ENCODE measurements at regions not wholly inside any gene's neighbourhood (a gene's known extent, or its start where the extent isn't known, plus 50 kb on each side); places are given as distances from the start of the nearest gene placed in this dataset.

- Mint-ChIP-seq H3K27me3 (no peaks in the 10 kb centered on the region), H3K4me1 (no peaks in the 10 kb centered on the region), H3K27ac (no peak overlapping the region), H3K9me3 (no peaks in the 10 kb centered on the region), H3K4me3 (no peak overlapping the region), H3K36me3 (ENCODE audit: low read depth) (no peaks in the 10 kb centered on the region)
- ChIA-PET POLR2A (no interaction called here), CTCF (no interaction called here)
- no peak for DNase-seq
Observed at GRCh38 chr2:128452536-128453530, 134.2 kb upstream of the HS6ST1 start.

GRCh38 chr2:128454980-128455720 is 136.5 kb upstream of the HS6ST1 start:
- no peak for DNase-seq
- ChIA-PET CTCF (no interaction called here), POLR2A (no interaction called here)
- H3K36me3 Mint-ChIP-seq (ENCODE audit: low read depth): no peaks in the 10 kb centered on the region
- H3K27ac Mint-ChIP-seq: no peak overlapping the region
- peaks cover 2% of the 10 kb centered on the region for H3K9me3 Mint-ChIP-seq
- no peaks in the 10 kb centered on the region for H3K27me3 Mint-ChIP-seq
- H3K4me3 Mint-ChIP-seq: no peak overlapping the region
- H3K4me1 Mint-ChIP-seq: no peaks in the 10 kb centered on the region

GRCh38 chr2:128455721-128456050 is 137.0 kb upstream of the HS6ST1 start:
- H3K9me3 Mint-ChIP-seq: peaks cover 2% of the 10 kb centered on the region
- ChIA-PET POLR2A (no interaction called here), CTCF (no interaction called here)
- no peaks in the 10 kb centered on the region for H3K4me1 Mint-ChIP-seq
- no peak overlapping the region for H3K27ac Mint-ChIP-seq
- H3K4me3 Mint-ChIP-seq: no peak overlapping the region
- H3K27me3 Mint-ChIP-seq: peaks cover 1% of the 10 kb centered on the region
- no peak for DNase-seq
- H3K36me3 Mint-ChIP-seq (ENCODE audit: low read depth): no peaks in the 10 kb centered on the region

- Mint-ChIP-seq H3K9me3 (peaks cover 2% of the 10 kb centered on the region), H3K4me1 (no peaks in the 10 kb centered on the region), H3K27ac (no peak overlapping the region), H3K27me3 (peaks cover 1% of the 10 kb centered on the region), H3K4me3 (no peak overlapping the region), H3K36me3 (ENCODE audit: low read depth) (no peaks in the 10 kb centered on the region)
- CTCF ChIA-PET: interaction anchor here (0.7 kb wide), 1 partner anchor 231 kb away, joined by 3 read pairs; no protein-coding TSS in a partner anchor
- DNase-seq: no peak
- POLR2A ChIA-PET: no interaction called here
Observed at GRCh38 chr2:128456281-128456680, 137.6 kb upstream of the HS6ST1 start.

- Mint-ChIP-seq H3K36me3 (ENCODE audit: low read depth) (no peaks in the 10 kb centered on the region), H3K27ac (no peak overlapping the region), H3K4me3 (no peak overlapping the region), H3K27me3 (peaks cover 1% of the 10 kb centered on the region), H3K4me1 (no peaks in the 10 kb centered on the region), H3K9me3 (peaks cover 2% of the 10 kb centered on the region)
- ChIA-PET CTCF (interaction anchor here (0.7 kb wide), 1 partner anchor 230 kb away, joined by 3 read pairs; no protein-coding TSS in a partner anchor), POLR2A (no interaction called here)
- no peak for DNase-seq
Observed at GRCh38 chr2:128457006-128457604, 138.4 kb upstream of the HS6ST1 start.

- ChIA-PET CTCF (no interaction called here), POLR2A (no interaction called here)
- H3K27me3 Mint-ChIP-seq: peaks cover 1% of the 10 kb centered on the region
- H3K36me3 Mint-ChIP-seq (ENCODE audit: low read depth): no peaks in the 10 kb centered on the region
- peaks cover 2% of the 10 kb centered on the region for H3K9me3 Mint-ChIP-seq
- DNase-seq: no peak
- H3K27ac Mint-ChIP-seq: no peak overlapping the region
- H3K4me1 Mint-ChIP-seq: no peaks in the 10 kb centered on the region
- H3K4me3 Mint-ChIP-seq: no peak overlapping the region
Observed at GRCh38 chr2:128457716-128458115, 139.0 kb upstream of the HS6ST1 start.

GRCh38 chr2:128458505-128458904 is 139.8 kb upstream of the HS6ST1 start:
- DNase-seq: no peak
- Mint-ChIP-seq H3K36me3 (ENCODE audit: low read depth) (no peaks in the 10 kb centered on the region), H3K4me3 (no peak overlapping the region), H3K27ac (no peak overlapping the region), H3K27me3 (peaks cover 3% of the 10 kb centered on the region), H3K9me3 (peaks cover 2% of the 10 kb centered on the region), H3K4me1 (no peaks in the 10 kb centered on the region)
- ChIA-PET POLR2A (no interaction called here), CTCF (no interaction called here)

GRCh38 chr2:128464456-128464855 is 145.8 kb upstream of the HS6ST1 start:
- no peaks in the 10 kb centered on the region for H3K4me1 Mint-ChIP-seq
- POLR2A ChIA-PET: no interaction called here
- H3K27ac Mint-ChIP-seq: no peak overlapping the region
- peaks cover 3% of the 10 kb centered on the region for H3K27me3 Mint-ChIP-seq
- DNase-seq: no peak
- H3K36me3 Mint-ChIP-seq (ENCODE audit: low read depth): peaks cover 5% of the 10 kb centered on the region
- H3K4me3 Mint-ChIP-seq: no peak overlapping the region
- H3K9me3 Mint-ChIP-seq: peaks cover 14% of the 10 kb centered on the region
- CTCF ChIA-PET: no interaction called here

- no peak for DNase-seq
- Mint-ChIP-seq H3K9me3 (peaks cover 24% of the 10 kb centered on the region), H3K27ac (no peak overlapping the region), H3K36me3 (ENCODE audit: low read depth) (peaks cover 6% of the 10 kb centered on the region), H3K4me3 (no peak overlapping the region), H3K4me1 (no peaks in the 10 kb centered on the region), H3K27me3 (peaks cover 2% of the 10 kb centered on the region)
- CTCF ChIA-PET: no interaction called here
- POLR2A ChIA-PET: no interaction called here
Observed at GRCh38 chr2:128465246-128466170, 146.8 kb upstream of the HS6ST1 start.

GRCh38 chr2:128466376-128466775 is 147.7 kb upstream of the HS6ST1 start:
- Mint-ChIP-seq H3K9me3 (peaks cover 27% of the 10 kb centered on the region), H3K4me1 (no peaks in the 10 kb centered on the region), H3K27me3 (peaks cover 2% of the 10 kb centered on the region), H3K27ac (no peak overlapping the region), H3K36me3 (ENCODE audit: low read depth) (peaks cover 9% of the 10 kb centered on the region), H3K4me3 (no peak overlapping the region)
- CTCF ChIA-PET: no interaction called here
- no peak for DNase-seq
- POLR2A ChIA-PET: no interaction called here

GRCh38 chr2:128466776-128467175 is 148.1 kb upstream of the HS6ST1 start:
- CTCF ChIA-PET: no interaction called here
- Mint-ChIP-seq H3K27ac (no peak overlapping the region), H3K27me3 (peaks cover 2% of the 10 kb centered on the region), H3K9me3 (peaks cover 27% of the 10 kb centered on the region), H3K36me3 (ENCODE audit: low read depth) (peaks cover 9% of the 10 kb centered on the region), H3K4me3 (no peak overlapping the region), H3K4me1 (no peaks in the 10 kb centered on the region)
- POLR2A ChIA-PET: no interaction called here
- no peak for DNase-seq

GRCh38 chr2:128467321-128467969 is 148.8 kb upstream of the HS6ST1 start:
- POLR2A ChIA-PET: no interaction called here
- no peaks in the 10 kb centered on the region for H3K4me1 Mint-ChIP-seq
- H3K36me3 Mint-ChIP-seq (ENCODE audit: low read depth): peaks cover 11% of the 10 kb centered on the region
- H3K4me3 Mint-ChIP-seq: no peak overlapping the region
- peaks cover 27% of the 10 kb centered on the region for H3K9me3 Mint-ChIP-seq
- CTCF ChIA-PET: no interaction called here
- no peak overlapping the region for H3K27ac Mint-ChIP-seq
- DNase-seq: no peak
- peaks cover 2% of the 10 kb centered on the region for H3K27me3 Mint-ChIP-seq
